Fibroblast of the aortic adventitia (primary cell): ENCODE measurements at regions not wholly inside any gene's neighbourhood (a gene's known extent, or its start where the extent isn't known, plus 50 kb on each side); places are given as distances from the start of the nearest gene placed in this dataset.

Experiments used
- DNase-seq: peaks from one replicate; pipeline ENCODE4 v3.0.0-alpha.2; 2010; ENCODE audit warnings: low read depth
- H3K4me3 ChIP-seq: 2 replicates; pipeline ENCODE4 v1.5.1; 2011; ENCODE audit warnings: low read depth, mild to moderate bottlenecking, control low read depth, low read length, moderate library complexity
- TF ChIP-seq, protein P1 (sequence below): IDR thresholded peaks from 2 replicates; pipeline ENCODE4 v1.5.1; 2011; ENCODE audit warnings: mild to moderate bottlenecking, low read length, control low read depth, inconsistent platforms; ENCODE audit not compliant: insufficient read depth

DNA sequence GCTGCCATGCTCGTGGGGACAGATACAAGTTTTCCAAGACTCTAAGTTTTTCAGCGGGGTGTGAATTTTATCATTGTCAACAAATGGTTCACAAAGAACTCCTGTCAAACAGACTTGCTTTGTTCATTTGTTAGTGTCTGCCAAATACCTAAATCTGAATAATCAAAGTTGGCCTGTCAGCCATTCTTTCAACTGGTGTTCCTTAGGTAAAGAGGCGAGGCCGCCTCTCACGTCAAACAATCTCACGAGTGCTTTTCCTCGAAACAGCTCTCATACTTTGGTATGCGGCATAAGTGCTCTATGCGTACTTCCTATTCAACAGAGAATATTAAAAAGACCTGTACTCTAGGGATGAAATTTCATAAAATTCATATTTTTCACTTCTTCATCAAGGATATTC, 51.4 kb upstream of the KANK4 start:
- TF ChIP-seq, protein P1, sequence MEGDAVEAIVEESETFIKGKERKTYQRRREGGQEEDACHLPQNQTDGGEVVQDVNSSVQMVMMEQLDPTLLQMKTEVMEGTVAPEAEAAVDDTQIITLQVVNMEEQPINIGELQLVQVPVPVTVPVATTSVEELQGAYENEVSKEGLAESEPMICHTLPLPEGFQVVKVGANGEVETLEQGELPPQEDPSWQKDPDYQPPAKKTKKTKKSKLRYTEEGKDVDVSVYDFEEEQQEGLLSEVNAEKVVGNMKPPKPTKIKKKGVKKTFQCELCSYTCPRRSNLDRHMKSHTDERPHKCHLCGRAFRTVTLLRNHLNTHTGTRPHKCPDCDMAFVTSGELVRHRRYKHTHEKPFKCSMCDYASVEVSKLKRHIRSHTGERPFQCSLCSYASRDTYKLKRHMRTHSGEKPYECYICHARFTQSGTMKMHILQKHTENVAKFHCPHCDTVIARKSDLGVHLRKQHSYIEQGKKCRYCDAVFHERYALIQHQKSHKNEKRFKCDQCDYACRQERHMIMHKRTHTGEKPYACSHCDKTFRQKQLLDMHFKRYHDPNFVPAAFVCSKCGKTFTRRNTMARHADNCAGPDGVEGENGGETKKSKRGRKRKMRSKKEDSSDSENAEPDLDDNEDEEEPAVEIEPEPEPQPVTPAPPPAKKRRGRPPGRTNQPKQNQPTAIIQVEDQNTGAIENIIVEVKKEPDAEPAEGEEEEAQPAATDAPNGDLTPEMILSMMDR, result no peak
- no peak overlapping the region for H3K4me3 ChIP-seq
- no peak for DNase-seq

DNA sequence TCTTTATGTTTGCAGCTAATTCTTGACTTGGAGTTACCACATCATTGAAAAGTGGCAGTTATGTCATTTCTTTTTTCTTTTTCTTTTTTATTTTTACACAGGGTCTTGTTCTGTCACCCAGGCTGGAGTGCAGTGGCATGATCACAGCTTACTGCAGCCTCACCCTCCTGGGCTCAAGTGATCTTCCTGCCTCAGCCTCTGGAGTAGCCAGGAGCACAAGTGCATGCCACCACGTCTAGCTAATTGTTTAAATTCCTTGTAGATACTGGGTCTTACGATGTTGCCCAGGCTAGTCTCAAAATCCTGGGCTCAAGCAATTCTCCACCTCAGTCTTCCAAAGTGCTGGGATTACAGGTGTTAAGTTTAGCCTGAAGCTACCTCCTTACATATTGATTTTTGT, 52.1 kb upstream of the KANK4 start:
- no peak for DNase-seq
- H3K4me3 ChIP-seq, result no peak overlapping the region
- TF ChIP-seq, protein P1, result no peak

DNA sequence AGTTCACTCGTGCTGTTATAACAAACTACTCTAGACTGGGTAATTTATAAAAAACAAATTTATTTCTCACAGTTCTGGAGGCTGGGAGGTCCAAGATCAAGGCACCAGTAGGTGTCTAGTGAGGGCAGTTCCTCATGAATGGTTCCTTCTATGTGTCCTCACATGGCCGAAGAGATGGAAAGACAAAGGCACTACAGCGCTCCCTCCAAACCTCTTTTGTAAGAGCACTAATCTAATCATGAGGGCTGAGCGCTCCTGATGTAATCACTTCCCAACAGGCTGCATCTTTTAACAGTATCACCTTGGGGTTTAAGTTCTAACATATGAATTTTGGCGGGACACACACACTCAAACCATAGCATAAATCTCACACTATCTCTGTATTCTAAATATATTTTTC, 54.0 kb upstream of the KANK4 start:
- DNase-seq, result no peak
- TF ChIP-seq, protein P1, result no peak
- H3K4me3 ChIP-seq, result no peak overlapping the region

DNA sequence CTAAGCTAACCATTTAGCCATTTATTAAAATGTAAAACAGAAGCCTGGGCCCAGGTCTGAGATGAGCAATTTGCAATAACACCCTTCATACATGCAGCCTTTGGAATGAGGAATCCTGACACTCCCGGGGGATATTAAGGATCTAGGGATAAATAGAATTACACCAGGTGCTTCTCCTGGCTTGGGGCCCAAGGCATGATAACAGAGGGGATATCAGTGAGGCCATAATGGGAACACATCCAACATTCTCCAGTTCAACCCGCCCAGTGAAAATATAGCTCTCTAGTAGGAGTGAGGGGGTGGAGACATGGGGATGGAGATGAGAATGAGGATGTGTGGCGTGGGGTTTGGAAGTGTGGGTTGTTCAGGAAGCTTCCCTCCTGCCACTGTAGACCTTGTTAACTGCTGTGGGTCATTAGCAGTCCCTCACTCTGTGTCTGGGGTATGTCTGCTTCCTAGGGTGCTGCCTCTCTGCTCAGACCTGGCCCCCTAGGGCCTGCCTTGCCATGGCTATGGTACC, 57.9 kb upstream of the KANK4 start:
- no peak for DNase-seq
- no peak overlapping the region for H3K4me3 ChIP-seq
- TF ChIP-seq, protein P1, result no peak

DNA sequence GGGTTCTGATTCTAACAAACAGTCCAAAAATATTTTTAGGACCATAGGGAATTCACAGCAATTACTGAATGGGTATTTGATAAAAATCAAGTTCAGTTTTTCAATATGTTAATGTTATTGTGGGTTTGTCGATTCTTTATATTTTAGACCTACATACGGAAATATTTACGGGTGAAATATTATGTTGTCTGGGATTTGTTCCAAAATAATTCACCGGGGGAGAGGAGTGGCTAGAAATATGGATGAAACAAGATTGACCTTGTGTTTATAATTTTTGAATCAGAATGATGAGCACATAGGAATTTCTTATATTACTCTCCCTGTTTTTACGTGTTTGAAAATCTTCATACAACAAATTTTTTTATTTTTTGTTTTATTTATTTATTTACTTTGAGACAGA, 56.7 kb upstream of the USP1 start:
- TF ChIP-seq, protein P1, result no peak
- DNase-seq, result no peak
- H3K4me3 ChIP-seq, result no peak overlapping the region

DNA sequence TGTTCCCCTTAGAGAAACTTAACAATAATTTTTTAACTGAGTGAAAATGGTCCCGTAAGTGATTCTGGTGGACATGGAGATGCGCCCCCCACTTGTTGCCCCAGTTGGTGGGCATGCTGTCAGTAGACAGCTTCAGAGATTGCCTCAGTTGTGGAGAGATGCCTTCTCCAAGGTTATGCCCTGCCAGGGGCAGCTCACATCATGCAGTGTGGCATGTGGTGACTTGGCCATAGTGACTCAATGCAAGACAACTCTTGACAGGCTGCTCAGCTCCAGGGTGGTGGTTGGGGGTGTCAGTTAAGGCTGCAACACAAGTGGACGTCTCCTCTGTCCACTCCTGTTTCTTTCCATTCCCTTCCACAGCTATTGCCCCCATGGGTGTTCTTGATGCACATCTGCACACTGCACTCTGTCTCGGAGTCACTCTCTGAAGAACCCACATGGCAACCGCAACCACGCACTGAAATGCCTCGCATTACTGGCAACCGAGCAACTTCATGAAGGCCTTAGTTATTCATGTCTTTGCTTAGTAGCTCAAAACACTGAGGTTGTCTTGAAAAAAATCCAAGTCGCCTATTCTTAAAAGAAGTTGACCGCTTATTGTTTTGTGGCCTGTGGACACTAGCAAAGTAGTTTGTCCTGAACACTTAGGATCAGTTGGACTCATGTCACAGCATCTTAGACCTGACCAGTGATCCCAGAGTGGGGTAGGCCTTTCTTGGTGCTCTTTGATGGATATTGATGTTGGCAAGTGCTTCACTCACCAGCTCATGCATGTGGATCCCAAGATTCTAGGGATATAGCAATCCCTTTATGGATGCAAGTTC, 54.8 kb upstream of the USP1 start:
- no peak for DNase-seq
- TF ChIP-seq, protein P1, result no peak
- H3K4me3 ChIP-seq, result no peak overlapping the region

DNA sequence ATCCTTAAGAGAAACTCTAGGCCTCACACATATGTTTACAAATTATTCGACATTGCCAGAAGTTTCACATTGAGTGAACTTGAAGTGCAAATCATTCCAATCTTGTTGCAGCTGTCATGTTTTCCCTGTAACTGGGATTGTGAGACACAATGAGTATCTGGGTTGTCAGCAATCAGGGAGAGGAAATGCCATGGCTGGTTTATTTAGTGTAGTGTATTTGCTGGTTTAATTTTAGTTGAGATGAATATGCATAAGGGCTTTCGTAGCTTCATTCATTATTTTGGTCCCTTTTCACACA, 54.2 kb upstream of the USP1 start:
- TF ChIP-seq, protein P1, result no peak
- no peak overlapping the region for H3K4me3 ChIP-seq
- DNase-seq, result peak; percentile 16
